ENCODE measurements at regions not wholly inside any gene's neighbourhood (a gene's known extent, or its start where the extent isn't known, plus 50 kb on each side); places are given as distances from the start of the nearest gene placed in this dataset.

DNA sequence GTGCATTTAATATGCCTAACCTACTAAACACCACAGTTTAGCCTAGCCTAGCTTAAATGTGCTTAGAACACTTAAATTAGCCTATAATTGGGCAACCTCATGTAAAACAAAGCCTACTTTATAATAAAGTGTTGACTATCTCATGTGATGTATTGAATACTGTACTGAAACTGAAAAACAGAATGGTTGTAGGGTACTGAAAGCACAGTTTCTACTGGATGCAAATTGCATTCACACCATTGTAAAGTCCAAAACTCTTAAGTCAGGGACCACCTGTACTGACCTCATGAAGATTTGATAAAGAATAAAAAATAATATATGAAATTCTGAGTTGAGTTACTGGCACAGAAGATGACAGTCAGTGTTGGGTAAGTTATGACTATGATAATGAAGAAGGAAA lies 625.4 kb upstream of the SOX9 start:
- DNase-seq (ENCODE audit: low read depth, low spot score) = no peak
- TF ChIP-seq, protein P1, sequence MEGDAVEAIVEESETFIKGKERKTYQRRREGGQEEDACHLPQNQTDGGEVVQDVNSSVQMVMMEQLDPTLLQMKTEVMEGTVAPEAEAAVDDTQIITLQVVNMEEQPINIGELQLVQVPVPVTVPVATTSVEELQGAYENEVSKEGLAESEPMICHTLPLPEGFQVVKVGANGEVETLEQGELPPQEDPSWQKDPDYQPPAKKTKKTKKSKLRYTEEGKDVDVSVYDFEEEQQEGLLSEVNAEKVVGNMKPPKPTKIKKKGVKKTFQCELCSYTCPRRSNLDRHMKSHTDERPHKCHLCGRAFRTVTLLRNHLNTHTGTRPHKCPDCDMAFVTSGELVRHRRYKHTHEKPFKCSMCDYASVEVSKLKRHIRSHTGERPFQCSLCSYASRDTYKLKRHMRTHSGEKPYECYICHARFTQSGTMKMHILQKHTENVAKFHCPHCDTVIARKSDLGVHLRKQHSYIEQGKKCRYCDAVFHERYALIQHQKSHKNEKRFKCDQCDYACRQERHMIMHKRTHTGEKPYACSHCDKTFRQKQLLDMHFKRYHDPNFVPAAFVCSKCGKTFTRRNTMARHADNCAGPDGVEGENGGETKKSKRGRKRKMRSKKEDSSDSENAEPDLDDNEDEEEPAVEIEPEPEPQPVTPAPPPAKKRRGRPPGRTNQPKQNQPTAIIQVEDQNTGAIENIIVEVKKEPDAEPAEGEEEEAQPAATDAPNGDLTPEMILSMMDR (IDR thresholded peaks at IDR 0.05; ENCODE audit: low read depth, low read length) = no peak
- Histone ChIP-seq H3K27ac (ENCODE audit: low read depth, low read length) (no peak overlapping the region), H3K27me3 (ENCODE audit: control insufficient read depth, insufficient read depth, low read length) (no peaks in the 10 kb centered on the region), H3K4me3 (ENCODE audit: low read depth, low read length) (no peak overlapping the region), H3K9me3 (ENCODE audit: control insufficient read depth, insufficient read depth, low read length) (no peaks in the 10 kb centered on the region)
- ChIA-PET CTCF (no interaction called here), POLR2A (no interaction called here)

DNA sequence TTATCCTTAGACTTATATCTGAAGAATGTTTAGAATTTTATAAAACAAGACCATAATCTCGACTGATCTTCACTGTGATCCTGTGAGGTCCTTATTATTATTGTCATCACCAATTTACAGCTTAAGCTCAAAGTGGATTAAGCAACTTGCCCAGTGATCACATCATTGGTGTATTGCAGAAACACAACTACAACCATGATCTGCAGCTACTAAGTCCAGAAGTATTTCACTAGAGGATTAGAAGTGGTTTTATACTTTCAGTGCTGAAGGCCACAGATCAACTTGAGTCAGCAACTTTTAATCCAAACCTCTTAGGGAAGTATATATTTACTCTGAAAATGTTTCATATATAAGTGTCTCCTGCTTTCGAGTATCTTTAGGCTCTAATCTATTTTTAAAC lies 624.3 kb upstream of the SOX9 start:
- ChIA-PET CTCF (interaction anchor here (0.6 to 1.2 kb wide), 4 partner anchors 16 to 211 kb away, joined by 4 to 5 read pairs (median 4); no protein-coding TSS in a partner anchor), POLR2A (interaction anchor here (0.6 kb wide), 1 partner anchor 512 kb away, joined by 3 read pairs; no protein-coding TSS in a partner anchor)
- Histone ChIP-seq H3K27ac (ENCODE audit: low read depth, low read length) (no peak overlapping the region), H3K27me3 (ENCODE audit: control insufficient read depth, insufficient read depth, low read length) (no peaks in the 10 kb centered on the region), H3K9me3 (ENCODE audit: control insufficient read depth, insufficient read depth, low read length) (no peaks in the 10 kb centered on the region), H3K4me3 (ENCODE audit: low read depth, low read length) (no peak overlapping the region)
- DNase-seq (ENCODE audit: low read depth, low spot score) = no peak
- TF ChIP-seq, protein P1 (IDR thresholded peaks at IDR 0.05; ENCODE audit: low read depth, low read length) = no peak

DNA sequence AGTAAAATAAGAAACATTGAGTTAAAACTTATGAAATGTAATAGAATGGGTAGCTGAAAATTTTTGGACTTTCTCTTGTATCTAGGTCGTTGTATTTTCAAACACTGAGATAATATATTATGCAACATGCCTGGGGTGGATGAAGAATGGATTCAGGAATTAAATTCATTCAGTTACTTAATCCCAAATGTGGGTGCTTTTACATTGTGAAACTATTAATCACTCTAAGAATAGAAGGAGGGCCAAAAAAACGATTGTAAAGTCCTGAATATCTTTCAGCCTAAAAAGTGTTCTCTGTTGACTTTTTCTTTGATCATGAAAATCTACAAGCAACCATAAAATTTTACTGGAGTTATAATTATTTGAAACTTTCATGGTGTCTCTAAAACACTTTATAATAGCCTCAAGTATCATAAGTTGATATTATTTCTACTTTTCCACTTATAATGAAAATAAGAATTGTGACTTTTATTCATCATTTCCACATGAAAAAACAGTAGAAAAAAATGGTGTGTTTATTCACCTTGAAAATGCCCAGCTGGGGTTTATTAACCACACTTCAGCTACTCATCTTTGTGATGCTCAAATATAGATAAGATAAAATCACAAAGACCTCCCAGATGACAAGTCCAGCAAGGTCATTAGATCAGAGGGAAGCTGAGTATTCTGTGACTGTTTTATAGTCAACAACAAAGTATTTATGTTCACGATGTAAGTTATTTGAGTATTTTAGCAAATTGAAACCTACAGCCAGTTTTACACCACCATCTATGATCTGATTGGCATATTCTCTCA lies 619.9 kb upstream of the SOX9 start:
- ChIA-PET CTCF (interaction anchor here (1.1 kb wide), 1 partner anchor 28 kb away, joined by 3 read pairs; no protein-coding TSS in a partner anchor), POLR2A (no interaction called here)

DNA sequence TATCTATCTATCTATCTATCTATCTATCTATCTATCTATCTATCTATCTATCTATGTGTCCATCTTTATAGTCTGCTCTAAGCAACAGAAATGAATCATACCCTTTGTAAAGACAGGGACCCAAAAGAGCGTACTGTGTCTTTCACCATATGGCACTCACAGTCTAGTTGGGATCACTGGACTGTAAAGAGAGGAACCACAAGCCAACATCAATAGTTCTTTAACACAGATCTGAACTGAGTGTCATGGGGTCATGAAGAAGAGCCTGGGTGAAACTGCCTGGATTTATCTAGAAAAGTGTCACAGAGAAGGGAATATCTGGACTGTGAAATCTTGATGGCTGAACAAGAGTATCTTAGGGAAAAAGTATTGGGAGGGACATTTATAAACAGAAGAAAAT lies 619.1 kb upstream of the SOX9 start:
- TF ChIP-seq, protein P1 (IDR thresholded peaks at IDR 0.05; ENCODE audit: low read depth, low read length) = no peak
- no peak for DNase-seq (ENCODE audit: low read depth, low spot score)
- ChIA-PET CTCF (interaction anchor here (1.1 kb wide), 1 partner anchor 28 kb away, joined by 3 read pairs; no protein-coding TSS in a partner anchor), POLR2A (no interaction called here)
- H3K27ac ChIP-seq (ENCODE audit: low read depth, low read length) = no peak overlapping the region
- no peak overlapping the region for H3K4me3 ChIP-seq (ENCODE audit: low read depth, low read length)
- H3K9me3 ChIP-seq (ENCODE audit: control insufficient read depth, insufficient read depth, low read length) = no peaks in the 10 kb centered on the region
- H3K27me3 ChIP-seq (ENCODE audit: control insufficient read depth, insufficient read depth, low read length) = no peaks in the 10 kb centered on the region

More for the DNA sequence above, 619.9 kb upstream of the SOX9 start:
- H3K27ac ChIP-seq (ENCODE audit: low read depth, low read length) = no peak overlapping the region
- no peaks in the 10 kb centered on the region for H3K9me3 ChIP-seq (ENCODE audit: control insufficient read depth, insufficient read depth, low read length)
- DNase-seq (ENCODE audit: low read depth, low spot score) = no peak
- H3K4me3 ChIP-seq (ENCODE audit: low read depth, low read length) = no peak overlapping the region
- H3K27me3 ChIP-seq (ENCODE audit: control insufficient read depth, insufficient read depth, low read length) = no peaks in the 10 kb centered on the region
- TF ChIP-seq, protein P1 (IDR thresholded peaks at IDR 0.05; ENCODE audit: low read depth, low read length) = no peak

DNA sequence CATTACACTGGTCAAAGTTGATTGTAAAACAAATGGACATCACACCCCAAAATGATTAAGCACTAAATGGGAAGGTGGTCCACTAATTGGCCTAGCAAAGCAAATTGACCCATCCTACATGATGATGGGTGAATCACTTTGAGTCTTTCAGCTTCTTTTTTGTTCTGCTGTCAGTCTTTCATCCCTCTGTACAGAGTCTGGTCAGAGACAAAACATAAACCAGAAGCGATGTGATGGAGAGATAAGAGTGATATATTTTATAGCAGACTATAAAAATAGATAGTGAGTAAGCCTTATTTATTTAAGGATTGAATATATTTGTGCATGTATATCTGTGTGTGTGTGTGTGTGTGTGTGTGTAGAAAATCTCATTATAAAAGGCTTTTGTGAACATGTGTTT lies 618.4 kb upstream of the SOX9 start:
- CTCF ChIA-PET = no interaction called here

More for the DNA sequence above, 618.4 kb upstream of the SOX9 start:
- TF ChIP-seq, protein P1 (IDR thresholded peaks at IDR 0.05; ENCODE audit: low read depth, low read length) = no peak
- no peaks in the 10 kb centered on the region for H3K9me3 ChIP-seq (ENCODE audit: control insufficient read depth, insufficient read depth, low read length)
- H3K27me3 ChIP-seq (ENCODE audit: control insufficient read depth, insufficient read depth, low read length) = no peaks in the 10 kb centered on the region
- no peak for DNase-seq (ENCODE audit: low read depth, low spot score)
- POLR2A ChIA-PET = interaction anchor here (0.6 to 0.7 kb wide), 3 partner anchors 8 to 1776 kb away, joined by 3 to 9 read pairs (median 7); no protein-coding TSS in a partner anchor
- H3K27ac ChIP-seq (ENCODE audit: low read depth, low read length) = no peak overlapping the region
- no peak overlapping the region for H3K4me3 ChIP-seq (ENCODE audit: low read depth, low read length)

Measured in AG04450 (cell line).